Sigmoid colon (tissue), 4 donors: ENCODE measurements at regions not wholly inside any gene's neighbourhood (a gene's known extent, or its start where the extent isn't known, plus 50 kb on each side); places are given as distances from the start of the nearest gene placed in this dataset.

ENCODE experiments used
- POLR2AphosphoS5 ChIP-seq, 4 donors: sonication (generic); formaldehyde crosslinking; IDR thresholded peaks; one replicate each; pipeline ENCODE4 v1.6.1; 2017; ENCODE audit warnings: antibody characterized with exemption in 4 of 4
- TF ChIP-seq, protein P1 (sequence below), 4 experiments: fragments of 450-650 bp in 3 of 4; fragments of 200-600 bp in 1 of 4; IDR thresholded peaks; one replicate each; pipeline ENCODE4 v1.5.1; 2016 to 2019; ENCODE audit warnings: antibody characterized with exemption in 4 of 4, mild to moderate bottlenecking in 3 of 4, moderate library complexity in 2 of 4

DNA sequence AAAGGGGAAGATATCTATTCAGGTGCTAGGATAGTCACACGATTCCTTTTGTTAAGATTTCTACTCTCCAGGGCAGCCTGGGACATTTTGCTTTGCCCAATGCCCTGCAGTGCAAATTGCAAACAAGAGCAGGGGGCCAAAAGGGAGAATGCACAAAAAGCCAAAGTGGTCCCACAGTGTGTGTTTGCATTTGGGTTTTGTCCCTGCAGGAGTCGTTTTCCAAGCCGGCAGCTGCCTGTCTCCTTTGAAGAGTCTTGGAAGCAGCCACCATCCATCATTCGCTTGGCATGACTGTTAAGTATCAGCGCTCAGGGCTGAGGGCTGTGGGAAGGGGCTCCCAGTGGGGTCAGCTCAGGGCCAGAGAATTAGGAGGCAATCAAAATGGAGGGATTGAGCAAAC is 184.7 kb downstream of the MIAT start:
- TF ChIP-seq, protein P1, sequence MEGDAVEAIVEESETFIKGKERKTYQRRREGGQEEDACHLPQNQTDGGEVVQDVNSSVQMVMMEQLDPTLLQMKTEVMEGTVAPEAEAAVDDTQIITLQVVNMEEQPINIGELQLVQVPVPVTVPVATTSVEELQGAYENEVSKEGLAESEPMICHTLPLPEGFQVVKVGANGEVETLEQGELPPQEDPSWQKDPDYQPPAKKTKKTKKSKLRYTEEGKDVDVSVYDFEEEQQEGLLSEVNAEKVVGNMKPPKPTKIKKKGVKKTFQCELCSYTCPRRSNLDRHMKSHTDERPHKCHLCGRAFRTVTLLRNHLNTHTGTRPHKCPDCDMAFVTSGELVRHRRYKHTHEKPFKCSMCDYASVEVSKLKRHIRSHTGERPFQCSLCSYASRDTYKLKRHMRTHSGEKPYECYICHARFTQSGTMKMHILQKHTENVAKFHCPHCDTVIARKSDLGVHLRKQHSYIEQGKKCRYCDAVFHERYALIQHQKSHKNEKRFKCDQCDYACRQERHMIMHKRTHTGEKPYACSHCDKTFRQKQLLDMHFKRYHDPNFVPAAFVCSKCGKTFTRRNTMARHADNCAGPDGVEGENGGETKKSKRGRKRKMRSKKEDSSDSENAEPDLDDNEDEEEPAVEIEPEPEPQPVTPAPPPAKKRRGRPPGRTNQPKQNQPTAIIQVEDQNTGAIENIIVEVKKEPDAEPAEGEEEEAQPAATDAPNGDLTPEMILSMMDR (IDR thresholded peaks at IDR 0.05) = no peak
- TF ChIP-seq POLR2AphosphoS5 (IDR thresholded peaks at IDR 0.05) = no peak
